ENCODE measurements at regions not wholly inside any gene's neighbourhood (a gene's known extent, or its start where the extent isn't known, plus 50 kb on each side); places are given as distances from the start of the nearest gene placed in this dataset.

- no peak overlapping the region for H3K4me3 ChIP-seq
- peak overlapping the region; percentile 30 to 54 (median 46) for H3K27ac ChIP-seq
- H3K27me3 ChIP-seq, result no peaks in the 10 kb centered on the region
- H3K36me3 ChIP-seq, result no peaks in the 10 kb centered on the region
- DNase-seq, result peak; percentile 68
- TF ChIP-seq POLR2A (IDR thresholded peaks at IDR 0.05) (no peak), POLR2AphosphoS5 (IDR thresholded peaks at IDR 0.05) (peak in 1 of 3 donors; percentile 19)
- H3K9me3 ChIP-seq, result no peaks in the 10 kb centered on the region
- intact Hi-C loops (cut with DNase I; ENCODE audit: low total_unique reads), result no loop called here
- H3K4me1 ChIP-seq, result peaks cover 0 to 25% (median 12%) of the 10 kb centered on the region in 4 donors
- in situ Hi-C loops (cut with MboI; ENCODE audit: low pct_ligation_motif_present in 1 of 4, low pct_unique_long_range_greater_than_20kb in 1 of 4, low sequenced_read_pairs in 3 of 4), result no loop called here
- 62% methylated on average over 5 to 8 of the region's 8 CpGs for WGBS, 2 donors (ENCODE audit: low coverage in 1 of 2)
Observed at GRCh38 chr10:3969876-3970666, 185.1 kb upstream of the KLF6 start.

GRCh38 chr10:3968727-3969126 is 183.7 kb upstream of the KLF6 start:
- Histone ChIP-seq H3K4me3 (no peak overlapping the region), H3K36me3 (no peaks in the 10 kb centered on the region), H3K9me3 (no peaks in the 10 kb centered on the region), H3K27me3 (no peaks in the 10 kb centered on the region), H3K27ac (no peak overlapping the region), H3K4me1 (peaks cover 0 to 37% (median 20%) of the 10 kb centered on the region in 4 donors)
- DNase-seq, result no peak
- 50 to 92% methylated on average over 1 to 6 of the region's 6 CpGs for WGBS, 2 donors (ENCODE audit: low coverage in 1 of 2)
- TF ChIP-seq CTCF (IDR thresholded peaks at IDR 0.05) (no peak), POLR2A (IDR thresholded peaks at IDR 0.05) (no peak), EP300 (IDR thresholded peaks at IDR 0.05; ENCODE audit: low read depth) (no peak), POLR2AphosphoS5 (IDR thresholded peaks at IDR 0.05) (no peak)
- intact Hi-C loops (cut with DNase I; ENCODE audit: low total_unique reads), result no loop called here
- in situ Hi-C loops (cut with MboI; ENCODE audit: low pct_ligation_motif_present in 1 of 4, low pct_unique_long_range_greater_than_20kb in 1 of 4, low sequenced_read_pairs in 3 of 4), result no loop called here

- intact Hi-C loops (cut with DNase I; ENCODE audit: low total_unique reads) (no loop called here), in situ Hi-C loops (cut with MboI; ENCODE audit: low pct_ligation_motif_present in 1 of 4, low pct_unique_long_range_greater_than_20kb in 1 of 4, low sequenced_read_pairs in 3 of 4) (no loop called here)
- DNase-seq, result no peak
- 53 to 60% methylated on average over 3 of the region's 3 CpGs for WGBS, 2 donors (ENCODE audit: low coverage in 1 of 2)
- peak overlapping the region; percentile 68 to 85 (median 82) for H3K27ac ChIP-seq
- peaks cover 0 to 37% (median 23%) of the 10 kb centered on the region in 4 donors for H3K4me1 ChIP-seq
- H3K36me3 ChIP-seq, result no peaks in the 10 kb centered on the region
- H3K4me3 ChIP-seq, result no peak overlapping the region
- no peaks in the 10 kb centered on the region for H3K27me3 ChIP-seq
- H3K9me3 ChIP-seq, result no peaks in the 10 kb centered on the region
- no peak for TF ChIP-seq EP300 (IDR thresholded peaks at IDR 0.05; ENCODE audit: low read depth)
- TF ChIP-seq CTCF (IDR thresholded peaks at IDR 0.05), result no peak
- TF ChIP-seq POLR2A (IDR thresholded peaks at IDR 0.05), result no peak
- TF ChIP-seq POLR2AphosphoS5 (IDR thresholded peaks at IDR 0.05), result no peak
Observed at GRCh38 chr10:3964516-3964915, 179.5 kb upstream of the KLF6 start.

GRCh38 chr10:3963191-3963673 is 178.2 kb upstream of the KLF6 start:
- H3K27ac ChIP-seq, result peak overlapping the region; percentile 68 to 85 (median 82)
- intact Hi-C loops (cut with DNase I; ENCODE audit: low total_unique reads) (no loop called here), in situ Hi-C loops (cut with MboI; ENCODE audit: low pct_ligation_motif_present in 1 of 4, low pct_unique_long_range_greater_than_20kb in 1 of 4, low sequenced_read_pairs in 3 of 4) (no loop called here)
- DNase-seq, result peak; percentile 49
- H3K36me3 ChIP-seq, result no peaks in the 10 kb centered on the region
- no peak overlapping the region for H3K4me3 ChIP-seq
- no peaks in the 10 kb centered on the region for H3K27me3 ChIP-seq
- TF ChIP-seq POLR2AphosphoS5 (IDR thresholded peaks at IDR 0.05) (peak in 1 of 3 donors; percentile 66), POLR2A (IDR thresholded peaks at IDR 0.05) (peak; percentile 65), CTCF (IDR thresholded peaks at IDR 0.05) (no peak)
- WGBS, 2 donors (ENCODE audit: low coverage in 1 of 2), result 37 to 43% methylated on average over 3 to 4 of the region's 4 CpGs
- H3K9me3 ChIP-seq, result no peaks in the 10 kb centered on the region
- H3K4me1 ChIP-seq, result peaks cover 0 to 32% (median 21%) of the 10 kb centered on the region in 4 donors
